ENCODE measurements at regions not wholly inside any gene's neighbourhood (a gene's known extent, or its start where the extent isn't known, plus 50 kb on each side); places are given as distances from the start of the nearest gene placed in this dataset.
"Not testable (repeated sequence)": the region's sequence is repeated elsewhere in the genome, so short reads cannot be mapped to it uniquely, and the experiment has no call there.

GRCh38 chr3:112755845-112756613 lies 90.6 kb downstream of the CD200R1L start:
- no peak overlapping the region for H3K4me3 ChIP-seq (replicated peaks in 1 of 2; ENCODE audit: low read depth in 2 of 2, low read length in 2 of 2)
- no peak for TF ChIP-seq CTCF (IDR thresholded peaks at IDR 0.05; ENCODE audit: low read depth, low read length)
- no peak for DNase-seq (ENCODE audit: low read depth in 2 of 2)

GRCh38 chr3:112755046-112755445 lies 91.6 kb downstream of the CD200R1L start:
- not testable (repeated sequence) for DNase-seq (ENCODE audit: low read depth in 2 of 2); H3K4me3 ChIP-seq (replicated peaks in 1 of 2; ENCODE audit: low read depth in 2 of 2, low read length in 2 of 2)

GRCh38 chr3:112751564-112752512 lies 94.8 kb downstream of the CD200R1L start:
- no peak overlapping the region for H3K4me3 ChIP-seq (replicated peaks in 1 of 2; ENCODE audit: low read depth in 2 of 2, low read length in 2 of 2)
- no peak for DNase-seq (ENCODE audit: low read depth in 2 of 2)
- TF ChIP-seq CTCF (IDR thresholded peaks at IDR 0.05; ENCODE audit: low read depth, low read length): no peak

GRCh38 chr3:112751061-112751460 lies 95.6 kb downstream of the CD200R1L start:
- TF ChIP-seq CTCF (IDR thresholded peaks at IDR 0.05; ENCODE audit: low read depth, low read length): no peak
- no peak overlapping the region for H3K4me3 ChIP-seq (replicated peaks in 1 of 2; ENCODE audit: low read depth in 2 of 2, low read length in 2 of 2)
- no peak for DNase-seq (ENCODE audit: low read depth in 2 of 2)

GRCh38 chr3:112747624-112748023 lies 99.0 kb downstream of the CD200R1L start:
- H3K4me3 ChIP-seq (replicated peaks in 1 of 2; ENCODE audit: low read depth in 2 of 2, low read length in 2 of 2): no peak overlapping the region
- no peak for DNase-seq (ENCODE audit: low read depth in 2 of 2)
- TF ChIP-seq CTCF (IDR thresholded peaks at IDR 0.05; ENCODE audit: low read depth, low read length): no peak

GRCh38 chr3:112746675-112747280 lies 99.9 kb downstream of the CD200R1L start:
- DNase-seq (ENCODE audit: low read depth in 2 of 2): peak; percentile 81 to 91
- no peak overlapping the region for H3K4me3 ChIP-seq (replicated peaks in 1 of 2; ENCODE audit: low read depth in 2 of 2, low read length in 2 of 2)
- TF ChIP-seq CTCF (IDR thresholded peaks at IDR 0.05; ENCODE audit: low read depth, low read length): no peak
